GM19239 (cell line): ENCODE measurements at regions not wholly inside any gene's neighbourhood (a gene's known extent, or its start where the extent isn't known, plus 50 kb on each side); places are given as distances from the start of the nearest gene placed in this dataset.
"Not testable (repeated sequence)": the region's sequence is repeated elsewhere in the genome, so short reads cannot be mapped to it uniquely, and the experiment has no call there.

Experiments used
- DNase-seq: peaks from one replicate; pipeline ENCODE4 v3.0.0; 2011; ENCODE audit warnings: low spot score; ENCODE audit not compliant: insufficient read length
- FAIRE-seq: peaks from 2 replicates; lab custom pipeline; 2011; peaks lifted over from hg19 to GRCh38; lab: Jason Lieb, UNC

GRCh38 chr4:10213481-10213880 is 96.9 kb upstream of the WDR1 start:
- not testable (repeated sequence) for FAIRE-seq, DNase-seq

- DNase-seq (no peak), FAIRE-seq (no peak)
These were observed 96.3 kb upstream of the WDR1 start for GRCh38 chr4:10212901-10213300.

GRCh38 chr4:10212400-10212799 is 95.8 kb upstream of the WDR1 start:
- DNase-seq (no peak), FAIRE-seq (no peak)

DNA sequence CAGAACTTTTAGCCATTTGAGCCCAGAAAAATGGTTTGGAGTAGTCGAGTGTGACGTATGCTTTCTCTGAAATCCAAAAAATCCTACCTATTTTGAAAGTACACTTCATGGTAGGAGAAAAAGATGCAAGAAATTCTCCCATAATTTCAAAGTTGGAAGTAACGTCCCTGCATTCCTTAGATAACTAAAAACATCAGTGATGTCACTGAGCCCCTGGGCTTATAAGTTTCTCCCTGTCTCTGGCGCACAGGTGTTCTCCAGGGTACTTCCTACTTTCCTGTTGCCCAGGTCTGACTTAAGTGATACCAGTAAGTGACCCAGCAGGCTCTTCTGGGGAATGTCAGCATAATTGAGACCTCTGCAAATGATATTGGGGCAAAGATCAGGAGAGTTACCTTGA is 90.5 kb upstream of the WDR1 start:
- DNase-seq (no peak), FAIRE-seq (no peak)

- DNase-seq (no peak), FAIRE-seq (no peak)
These were observed 88.6 kb upstream of the WDR1 start for GRCh38 chr4:10205223-10205622.

DNA sequence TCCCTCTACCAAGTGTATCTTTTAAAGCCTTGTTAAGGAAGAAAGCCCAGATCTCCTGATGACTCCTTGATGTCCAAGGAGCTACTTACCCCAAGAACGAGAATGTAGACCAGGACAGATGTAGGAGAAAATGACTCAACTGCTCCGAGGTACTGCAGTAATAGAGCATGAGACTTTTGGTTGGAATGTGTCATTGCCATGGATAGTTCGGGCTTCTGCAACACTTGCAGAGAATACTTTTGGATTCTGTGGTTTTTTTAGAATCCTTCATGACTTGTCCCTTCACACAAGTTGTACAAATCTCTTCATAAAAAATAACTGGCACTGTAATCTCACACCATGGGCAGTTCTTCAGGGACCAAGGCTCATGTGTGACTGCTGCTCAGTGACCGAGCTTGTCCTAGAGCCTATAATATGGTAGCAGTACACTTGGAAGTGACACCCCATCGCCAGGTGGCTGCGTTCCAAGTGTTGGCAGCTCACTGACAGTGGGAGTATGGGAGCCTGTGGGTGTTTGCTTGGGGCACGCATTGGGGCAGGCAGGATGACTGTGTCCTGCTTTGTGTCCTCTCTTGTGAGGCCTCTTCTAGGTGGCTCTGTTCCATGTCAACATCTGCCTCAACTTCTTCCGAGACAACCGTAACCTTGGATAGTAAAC is 87.9 kb upstream of the WDR1 start:
- FAIRE-seq, result no peak
- DNase-seq, result no peak

DNA sequence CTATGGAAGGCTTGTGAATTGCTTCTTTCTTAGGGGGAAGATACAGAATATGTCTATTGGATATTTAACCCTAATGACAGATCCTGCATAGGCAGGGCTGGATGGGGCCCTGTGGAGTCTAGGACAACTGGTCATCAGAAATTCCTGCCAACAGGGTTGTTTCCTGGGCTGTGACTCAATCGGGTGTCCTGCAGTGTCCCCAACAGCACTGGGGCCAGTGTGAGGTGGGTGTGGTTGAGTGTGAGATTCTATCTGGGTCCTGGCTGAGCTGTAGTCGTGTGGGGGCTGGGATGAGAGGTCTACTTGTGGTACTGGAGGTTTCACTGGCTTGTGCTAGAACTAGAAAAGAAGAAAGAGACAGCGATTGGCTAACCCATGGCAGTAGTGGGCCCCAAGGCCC is 87.3 kb upstream of the WDR1 start:
- DNase-seq, result no peak
- no peak for FAIRE-seq

DNA sequence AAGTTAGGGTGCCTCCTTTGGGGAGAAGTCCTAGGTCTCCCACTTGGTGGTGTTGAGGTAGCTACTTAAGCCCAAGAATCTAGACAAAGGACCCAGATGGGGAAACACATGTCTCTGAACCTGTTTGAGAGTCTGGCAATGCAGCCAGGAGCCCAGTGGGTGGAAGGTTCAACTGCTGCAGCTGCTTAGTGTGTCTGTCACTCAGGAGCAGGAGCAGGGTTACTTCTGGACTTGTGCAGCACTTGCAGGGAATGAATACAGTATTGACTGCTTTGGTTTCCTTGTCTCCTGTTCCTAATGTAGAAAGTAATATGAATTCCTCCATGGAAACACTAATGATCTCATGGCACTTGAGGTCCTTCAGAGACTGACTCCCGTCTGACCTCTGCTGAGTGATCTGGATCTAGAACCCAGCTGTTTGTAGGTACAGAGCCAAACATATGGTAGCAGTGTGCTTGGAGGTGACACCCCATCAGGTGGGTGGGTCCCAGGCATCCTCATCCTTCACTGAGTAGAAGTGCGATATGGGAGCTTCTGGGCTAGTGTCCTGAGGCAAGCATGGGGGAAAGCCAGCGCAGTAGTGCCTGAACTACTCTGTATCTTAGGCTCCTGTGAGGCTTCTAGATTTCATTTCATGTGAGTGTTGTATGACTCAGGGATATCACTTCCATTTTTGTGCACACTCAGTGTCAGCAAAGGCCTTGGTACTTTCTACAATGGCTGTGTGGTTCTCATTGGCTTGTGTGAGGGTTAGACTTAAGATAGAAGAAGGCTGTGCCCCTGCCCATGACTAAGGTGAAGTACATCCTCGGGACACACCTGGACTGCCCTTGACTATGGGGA is 85.0 kb upstream of the WDR1 start:
- FAIRE-seq (no peak), DNase-seq (no peak)

GRCh38 chr4:10200869-10201268 is 84.3 kb upstream of the WDR1 start:
- DNase-seq (no peak), FAIRE-seq (no peak)

DNA sequence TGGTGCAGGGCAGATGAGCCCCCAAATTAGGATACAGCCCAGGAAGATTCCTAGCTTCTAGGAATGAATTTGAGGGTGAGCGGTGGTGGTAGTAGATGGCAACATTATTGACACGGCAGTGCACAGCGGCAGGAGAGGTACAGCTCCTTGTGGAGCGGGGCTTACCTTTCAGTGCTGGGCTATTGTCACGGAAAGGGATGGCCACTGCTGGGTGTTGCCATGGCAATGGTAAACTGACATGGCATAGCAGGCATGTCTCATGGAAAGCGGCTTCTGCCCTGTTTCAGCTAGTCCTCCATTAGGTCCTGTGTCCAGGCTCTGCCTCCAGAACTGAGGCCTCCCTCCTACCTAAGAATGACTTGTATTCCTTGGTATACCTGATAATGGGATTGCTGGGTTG is 81.8 kb upstream of the WDR1 start:
- DNase-seq, result no peak
- FAIRE-seq, result no peak

GRCh38 chr4:10197952-10198351 is 81.4 kb upstream of the WDR1 start:
- DNase-seq (no peak), FAIRE-seq (no peak)

- FAIRE-seq, result no peak
- DNase-seq, result no peak
These were observed 79.6 kb upstream of the WDR1 start for GRCh38 chr4:10196191-10196590.

DNA sequence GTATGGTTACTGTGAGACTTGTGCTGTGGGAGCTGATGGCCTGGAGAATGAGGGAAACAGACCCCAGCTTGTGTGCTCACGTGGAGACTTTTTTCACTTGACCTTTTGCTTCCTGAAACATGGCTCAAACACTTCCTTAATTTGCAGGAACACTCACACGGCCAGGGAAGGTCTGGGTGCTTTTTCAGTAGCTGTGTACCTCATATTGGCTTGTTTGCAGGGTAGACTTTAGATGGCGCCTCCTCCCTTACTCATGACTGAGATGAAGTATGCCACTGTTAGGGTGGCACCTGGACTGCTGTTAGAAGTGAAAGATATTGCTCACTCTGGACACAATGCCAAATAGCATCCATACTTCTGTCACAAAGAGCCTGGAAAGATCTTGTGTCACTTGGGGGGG is 75.7 kb upstream of the WDR1 start:
- DNase-seq (no peak), FAIRE-seq (no peak)

- FAIRE-seq (no peak), DNase-seq (no peak)
These were observed 71.9 kb upstream of the WDR1 start for GRCh38 chr4:10188400-10189004.

DNA sequence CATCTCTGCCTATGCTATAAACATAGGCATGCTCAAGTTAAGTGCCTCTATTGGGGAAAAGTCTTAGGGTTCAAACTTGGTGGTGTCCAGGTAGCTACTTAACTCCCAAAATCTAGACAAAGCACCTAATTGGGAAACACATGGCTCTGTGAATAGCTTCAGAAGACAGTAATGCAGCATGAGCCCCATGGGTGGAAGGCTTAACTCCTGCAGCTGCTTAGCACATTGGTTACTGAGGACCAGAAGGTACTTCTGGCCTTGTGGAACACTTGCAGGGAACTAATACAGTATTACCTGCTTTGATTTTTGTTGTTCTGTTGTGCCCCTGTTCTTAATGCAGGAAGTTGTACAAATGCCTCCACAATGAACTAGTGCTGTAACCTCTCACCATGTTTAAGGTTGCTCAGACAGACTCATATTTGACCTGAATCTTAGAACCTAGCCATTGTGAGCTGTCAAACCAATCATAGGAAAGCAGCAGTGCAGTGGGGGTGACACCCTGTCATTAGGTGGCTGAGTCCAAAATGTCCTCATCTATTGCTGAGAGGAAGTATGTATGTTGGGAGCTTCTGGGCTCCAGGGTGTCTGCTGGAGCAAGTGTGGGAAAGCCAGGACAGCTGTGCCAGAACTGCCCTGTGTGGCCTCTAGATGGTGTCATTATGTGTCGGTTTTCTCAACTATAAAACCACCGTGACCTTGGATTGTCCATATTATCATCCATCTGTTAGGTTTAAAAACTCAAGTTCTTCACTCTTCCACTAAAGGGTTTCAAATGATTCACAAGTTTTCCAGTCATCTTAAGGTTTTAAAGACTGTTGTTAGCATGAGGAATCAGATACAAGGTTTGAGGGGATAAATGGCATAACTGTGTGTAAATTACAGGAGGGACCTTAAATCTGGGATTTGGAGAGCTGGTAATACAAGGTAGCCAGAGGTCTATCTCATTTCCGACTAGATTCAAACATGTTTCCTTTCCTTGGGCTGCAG is 69.9 kb upstream of the WDR1 start:
- DNase-seq, result no peak
- FAIRE-seq, result no peak

GRCh38 chr4:10185518-10186227 is 69.1 kb upstream of the WDR1 start:
- FAIRE-seq, result no peak
- DNase-seq, result no peak

DNA sequence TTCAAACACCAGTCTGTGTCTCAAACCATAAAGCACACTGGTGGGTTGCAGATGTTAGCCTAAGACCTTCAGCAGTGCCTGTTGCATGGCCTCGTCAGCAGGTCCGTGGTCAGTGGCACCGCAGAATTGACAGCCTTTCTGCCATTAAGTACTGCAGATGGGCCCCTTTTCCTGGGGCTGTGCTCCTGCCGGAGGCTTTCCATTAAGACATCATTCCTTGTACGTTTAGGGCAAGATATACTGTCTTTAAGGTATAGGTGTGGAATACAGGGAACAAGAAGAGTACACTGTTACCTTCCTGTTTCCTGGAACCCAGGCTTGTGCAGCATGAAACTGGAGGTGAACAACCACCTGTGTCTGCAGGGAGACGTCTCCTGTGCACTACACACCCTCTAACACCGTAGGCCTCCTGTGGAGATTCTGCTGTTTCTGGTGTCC is 67.9 kb upstream of the WDR1 start:
- no peak for DNase-seq
- no peak for FAIRE-seq

- DNase-seq (no peak), FAIRE-seq (no peak)
These were observed 67.4 kb upstream of the WDR1 start for GRCh38 chr4:10184041-10184440.

- DNase-seq, result no peak
- no peak for FAIRE-seq
These were observed 66.9 kb upstream of the WDR1 start for GRCh38 chr4:10183462-10183861.
